HCT116 (cell line): ENCODE measurements at regions not wholly inside any gene's neighbourhood (a gene's known extent, or its start where the extent isn't known, plus 50 kb on each side); places are given as distances from the start of the nearest gene placed in this dataset.

Experiments used
- ATAC-seq: fragments of 200-7000 bp; cut with Tn5 transposase; 2 replicates; pipeline ENCODE4 v1.9.1; 2020; ENCODE audit warnings: mild to moderate bottlenecking, moderate library complexity
- BruUV-seq: library from RNA; stranded (reverse); fragments of 400-500 nt; replicated peaks from 2 replicates; lab custom pipeline; 2021; lab: Mats Ljungman, UMichigan
- CTCF ChIA-PET: fragments of 300-600 bp; sonication (Branson Sonifier 250); formaldehyde crosslinking; loops from one replicate; lab custom pipeline; 2021; ENCODE audit warnings: antibody characterized with exemption; lab: Charles Lee
- POLR2A ChIA-PET: fragments of 300-600, 350-600 bp; sonication (Branson Sonifier 250); formaldehyde crosslinking; loops from one replicate; lab custom pipeline; 2021; ENCODE audit warnings: antibody characterized with exemption; lab: Charles Lee
- RAD21 ChIA-PET, 2 experiments: fragments of 300-600 bp; sonication (Branson Sonifier 250); formaldehyde crosslinking; loops; one replicate each; lab custom pipeline; 2023; ENCODE audit warnings: low total read pairs in 2 of 2; ENCODE audit not compliant: uncharacterized antibody in 2 of 2, unreplicated experiment in 2 of 2, low non-redundant PET in 1 of 2; lab: Charles Lee
- DNase-seq: peaks from one replicate; pipeline ENCODE4 v3.0.0-alpha.2; 2010; ENCODE audit warnings: low read depth, low spot score
- H2AFZ ChIP-seq: fragments of 200-600 bp; shearing (Covaris generic), sonication (generic); 2 replicates; pipeline ENCODE4 v1.6.1; 2017; ENCODE audit warnings: low read depth, mixed run types, mixed read lengths, antibody characterized with exemption, low read length; ENCODE audit not compliant: poor library complexity, severe bottlenecking
- H3K27ac ChIP-seq: 2 replicates; pipeline ENCODE4 v1.5.1; 2012; ENCODE audit warnings: low read depth, low read length
- H3K27me3 ChIP-seq: fragments of 200-600 bp; sonication (generic); 2 replicates; pipeline ENCODE4 v1.6.1; 2016; ENCODE audit warnings: mixed run types, low read length, mixed read lengths; ENCODE audit not compliant: insufficient read depth
- H3K36me3 ChIP-seq, 2 experiments: fragments of 200-500 bp in 1 of 2; fragments of 200-600 bp in 1 of 2; sonication (Bioruptor generic) in 1 of 2; sonication (generic) in 1 of 2; 2 replicates each; pipeline versions ENCODE4 v1.5.1 to v1.6.1; 2014 to 2016; ENCODE audit warnings: low read length in 2 of 2, inconsistent platforms in 1 of 2, mixed read lengths in 1 of 2, mixed run types in 1 of 2; ENCODE audit not compliant: insufficient read depth in 2 of 2, control insufficient read depth in 1 of 2
- H3K4me1 ChIP-seq, 2 experiments: fragments of 200-600 bp in 1 of 2; sonication (generic) in 1 of 2; 2 replicates each; pipeline versions ENCODE4 v1.5.1 to v1.6.1; 2012 to 2017; ENCODE audit warnings: low read length in 2 of 2, inconsistent platforms in 1 of 2, mild to moderate bottlenecking in 1 of 2, mixed read lengths in 1 of 2, mixed run types in 1 of 2, moderate library complexity in 1 of 2; ENCODE audit not compliant: insufficient read depth in 2 of 2, control insufficient read depth in 1 of 2
- H3K4me2 ChIP-seq: fragments of 200-600 bp; sonication (generic); 2 replicates; pipeline ENCODE4 v1.6.1; 2017; ENCODE audit warnings: mixed run types, low read length, mixed read lengths
- H3K4me3 ChIP-seq, 2 experiments: fragments of 200-600 bp in 1 of 2; sonication (generic) in 1 of 2; replicated peaks in 1 of 2; 2 replicates each; pipeline ENCODE4 v1.5.1; 2011 to 2016; ENCODE audit warnings: low read length in 2 of 2, control low read depth in 1 of 2, low read depth in 1 of 2, mild to moderate bottlenecking in 1 of 2, mixed read lengths in 1 of 2, mixed run types in 1 of 2
- H3K79me2 ChIP-seq: fragments of 200-600 bp; sonication (generic); 2 replicates; pipeline ENCODE4 v1.6.1; 2017; ENCODE audit warnings: mild to moderate bottlenecking, mixed run types, low read length, moderate library complexity, mixed read lengths; ENCODE audit not compliant: insufficient read depth
- H3K9ac ChIP-seq: fragments of 200-600 bp; sonication (generic); 2 replicates; pipeline ENCODE4 v1.6.1; 2016; ENCODE audit warnings: low read length, mixed read lengths
- H3K9me2 ChIP-seq: fragments of 200-600 bp; sonication (generic), shearing (Covaris generic); 2 replicates; pipeline ENCODE4 v1.6.1; 2017; ENCODE audit warnings: mixed run types, mild to moderate bottlenecking, moderate library complexity; ENCODE audit not compliant: insufficient read depth
- H3K9me3 ChIP-seq, 2 experiments: fragments of 200-500 bp in 1 of 2; fragments of 200-600 bp in 1 of 2; sonication (Bioruptor generic) in 1 of 2; sonication (generic) in 1 of 2; 2 replicates each; pipeline ENCODE4 v1.6.1; 2014 to 2017; ENCODE audit warnings: low read length in 2 of 2, mixed read lengths in 2 of 2, inconsistent platforms in 1 of 2, low read depth in 1 of 2, mild to moderate bottlenecking in 1 of 2, mixed run types in 1 of 2, moderate library complexity in 1 of 2; ENCODE audit not compliant: control insufficient read depth in 1 of 2, insufficient read depth in 1 of 2
- H4K20me1 ChIP-seq: fragments of 200-600 bp; sonication (generic), shearing (Covaris generic); 2 replicates; pipeline ENCODE4 v1.6.1; 2017; ENCODE audit warnings: mixed run types, mild to moderate bottlenecking, moderate library complexity; ENCODE audit not compliant: insufficient read depth
- CEBPB ChIP-seq: IDR thresholded peaks from 2 replicates; pipeline ENCODE4 v1.6.1; 2012; ENCODE audit warnings: low read depth
- EGR1 ChIP-seq: IDR thresholded peaks from 2 replicates; pipeline ENCODE4 v1.6.1; 2012; ENCODE audit warnings: low read depth
- ELF1 ChIP-seq: IDR thresholded peaks from 2 replicates; pipeline ENCODE4 v1.6.1; 2012; ENCODE audit warnings: low read depth, borderline replicate concordance
- EZH2phosphoT487 ChIP-seq: fragments of 200-600 bp; IDR thresholded peaks from 2 replicates; pipeline ENCODE4 v1.6.1; 2018; ENCODE audit warnings: antibody characterized with exemption, borderline replicate concordance
- FOSL1 ChIP-seq: IDR thresholded peaks from 2 replicates; pipeline ENCODE4 v1.6.1; 2012; ENCODE audit warnings: low read depth
- YY1 ChIP-seq: IDR thresholded peaks from 2 replicates; pipeline ENCODE4 v1.6.1; 2011; ENCODE audit warnings: low read length, low read depth, moderate library complexity, mild to moderate bottlenecking; ENCODE audit not compliant: insufficient replicate concordance; ENCODE audit errors: extremely low read depth
- ZNF274 ChIP-seq: fragments of 200-500 bp; sonication (Bioruptor generic); IDR thresholded peaks from 2 replicates; pipeline ENCODE4 v1.6.1; 2014; ENCODE audit warnings: mild to moderate bottlenecking, low read depth, low read length, inconsistent platforms
- intact Hi-C: fragments of 100-400 bp; cut with micrococcal nuclease; formaldehyde crosslinking; loops from 2 replicates; pipeline ENCODE4 v1.10.0; 2022
- TF ChIP-seq, protein P1 (sequence below): IDR thresholded peaks from 2 replicates; pipeline ENCODE4 v1.6.1; 2012
- TF ChIP-seq, protein P2 (sequence below): IDR thresholded peaks from 2 replicates; pipeline ENCODE4 v1.6.1; 2012; ENCODE audit warnings: low read depth
- TF ChIP-seq, protein P3 (sequence below), 3 experiments: fragments of 200-600 bp in 1 of 3; sonication (generic) in 1 of 3; IDR thresholded peaks in 2 of 3; conservative IDR thresholded peaks in 1 of 3; 2 replicates each; pipeline ENCODE4 v1.5.1; 2012 to 2017; ENCODE audit warnings: low read depth in 2 of 3, low read length in 2 of 3, antibody characterized with exemption in 1 of 3, borderline replicate concordance in 1 of 3, control low read depth in 1 of 3, mild to moderate bottlenecking in 1 of 3, mixed read lengths in 1 of 3, mixed run types in 1 of 3, moderate library complexity in 1 of 3; ENCODE audit not compliant: insufficient read depth in 1 of 3
- TF ChIP-seq, protein P4 (sequence below): IDR thresholded peaks from 2 replicates; pipeline ENCODE4 v1.6.1; 2011; ENCODE audit warnings: mild to moderate bottlenecking, low read length, moderate library complexity; ENCODE audit not compliant: insufficient replicate concordance; ENCODE audit errors: extremely low read depth

DNA sequence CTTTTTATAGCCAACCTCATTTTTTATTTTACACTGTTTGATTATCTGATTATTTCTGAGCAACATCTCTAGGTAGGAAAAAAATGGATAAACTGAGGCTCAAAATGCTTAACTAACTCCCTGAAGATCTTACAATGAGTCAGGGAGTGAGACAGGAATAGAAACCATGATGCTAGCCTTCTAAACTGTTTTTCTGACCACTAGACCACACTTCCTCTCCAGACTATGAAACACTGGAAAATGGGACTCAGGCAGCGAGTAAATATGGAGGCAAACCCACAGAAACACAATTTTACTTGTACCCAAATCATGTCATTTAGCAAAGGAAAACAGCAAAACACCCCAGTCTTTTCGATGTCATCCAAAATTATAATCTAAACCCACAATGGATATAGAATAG lies 129.9 kb upstream of the ANKH start:
- TF ChIP-seq, protein P1, sequence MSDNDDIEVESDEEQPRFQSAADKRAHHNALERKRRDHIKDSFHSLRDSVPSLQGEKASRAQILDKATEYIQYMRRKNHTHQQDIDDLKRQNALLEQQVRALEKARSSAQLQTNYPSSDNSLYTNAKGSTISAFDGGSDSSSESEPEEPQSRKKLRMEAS: no peak
- TF ChIP-seq, protein P2, sequence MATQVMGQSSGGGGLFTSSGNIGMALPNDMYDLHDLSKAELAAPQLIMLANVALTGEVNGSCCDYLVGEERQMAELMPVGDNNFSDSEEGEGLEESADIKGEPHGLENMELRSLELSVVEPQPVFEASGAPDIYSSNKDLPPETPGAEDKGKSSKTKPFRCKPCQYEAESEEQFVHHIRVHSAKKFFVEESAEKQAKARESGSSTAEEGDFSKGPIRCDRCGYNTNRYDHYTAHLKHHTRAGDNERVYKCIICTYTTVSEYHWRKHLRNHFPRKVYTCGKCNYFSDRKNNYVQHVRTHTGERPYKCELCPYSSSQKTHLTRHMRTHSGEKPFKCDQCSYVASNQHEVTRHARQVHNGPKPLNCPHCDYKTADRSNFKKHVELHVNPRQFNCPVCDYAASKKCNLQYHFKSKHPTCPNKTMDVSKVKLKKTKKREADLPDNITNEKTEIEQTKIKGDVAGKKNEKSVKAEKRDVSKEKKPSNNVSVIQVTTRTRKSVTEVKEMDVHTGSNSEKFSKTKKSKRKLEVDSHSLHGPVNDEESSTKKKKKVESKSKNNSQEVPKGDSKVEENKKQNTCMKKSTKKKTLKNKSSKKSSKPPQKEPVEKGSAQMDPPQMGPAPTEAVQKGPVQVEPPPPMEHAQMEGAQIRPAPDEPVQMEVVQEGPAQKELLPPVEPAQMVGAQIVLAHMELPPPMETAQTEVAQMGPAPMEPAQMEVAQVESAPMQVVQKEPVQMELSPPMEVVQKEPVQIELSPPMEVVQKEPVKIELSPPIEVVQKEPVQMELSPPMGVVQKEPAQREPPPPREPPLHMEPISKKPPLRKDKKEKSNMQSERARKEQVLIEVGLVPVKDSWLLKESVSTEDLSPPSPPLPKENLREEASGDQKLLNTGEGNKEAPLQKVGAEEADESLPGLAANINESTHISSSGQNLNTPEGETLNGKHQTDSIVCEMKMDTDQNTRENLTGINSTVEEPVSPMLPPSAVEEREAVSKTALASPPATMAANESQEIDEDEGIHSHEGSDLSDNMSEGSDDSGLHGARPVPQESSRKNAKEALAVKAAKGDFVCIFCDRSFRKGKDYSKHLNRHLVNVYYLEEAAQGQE: no peak
- TF ChIP-seq CEBPB (no peak), YY1 (no peak), ZNF274 (no peak), ELF1 (no peak), EGR1 (no peak), EZH2phosphoT487 (no peak), FOSL1 (no peak)
- TF ChIP-seq, protein P3, sequence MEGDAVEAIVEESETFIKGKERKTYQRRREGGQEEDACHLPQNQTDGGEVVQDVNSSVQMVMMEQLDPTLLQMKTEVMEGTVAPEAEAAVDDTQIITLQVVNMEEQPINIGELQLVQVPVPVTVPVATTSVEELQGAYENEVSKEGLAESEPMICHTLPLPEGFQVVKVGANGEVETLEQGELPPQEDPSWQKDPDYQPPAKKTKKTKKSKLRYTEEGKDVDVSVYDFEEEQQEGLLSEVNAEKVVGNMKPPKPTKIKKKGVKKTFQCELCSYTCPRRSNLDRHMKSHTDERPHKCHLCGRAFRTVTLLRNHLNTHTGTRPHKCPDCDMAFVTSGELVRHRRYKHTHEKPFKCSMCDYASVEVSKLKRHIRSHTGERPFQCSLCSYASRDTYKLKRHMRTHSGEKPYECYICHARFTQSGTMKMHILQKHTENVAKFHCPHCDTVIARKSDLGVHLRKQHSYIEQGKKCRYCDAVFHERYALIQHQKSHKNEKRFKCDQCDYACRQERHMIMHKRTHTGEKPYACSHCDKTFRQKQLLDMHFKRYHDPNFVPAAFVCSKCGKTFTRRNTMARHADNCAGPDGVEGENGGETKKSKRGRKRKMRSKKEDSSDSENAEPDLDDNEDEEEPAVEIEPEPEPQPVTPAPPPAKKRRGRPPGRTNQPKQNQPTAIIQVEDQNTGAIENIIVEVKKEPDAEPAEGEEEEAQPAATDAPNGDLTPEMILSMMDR (IDR thresholded peaks at IDR 0.05 in 2 of 3, conservative IDR thresholded peaks at IDR 0.05 in 1 of 3; ENCODE audit: borderline replicate concordance in 1 of 3, insufficient read depth in 1 of 3, low read depth in 2 of 3, low read length in 2 of 3): no peak
- TF ChIP-seq, protein P4, sequence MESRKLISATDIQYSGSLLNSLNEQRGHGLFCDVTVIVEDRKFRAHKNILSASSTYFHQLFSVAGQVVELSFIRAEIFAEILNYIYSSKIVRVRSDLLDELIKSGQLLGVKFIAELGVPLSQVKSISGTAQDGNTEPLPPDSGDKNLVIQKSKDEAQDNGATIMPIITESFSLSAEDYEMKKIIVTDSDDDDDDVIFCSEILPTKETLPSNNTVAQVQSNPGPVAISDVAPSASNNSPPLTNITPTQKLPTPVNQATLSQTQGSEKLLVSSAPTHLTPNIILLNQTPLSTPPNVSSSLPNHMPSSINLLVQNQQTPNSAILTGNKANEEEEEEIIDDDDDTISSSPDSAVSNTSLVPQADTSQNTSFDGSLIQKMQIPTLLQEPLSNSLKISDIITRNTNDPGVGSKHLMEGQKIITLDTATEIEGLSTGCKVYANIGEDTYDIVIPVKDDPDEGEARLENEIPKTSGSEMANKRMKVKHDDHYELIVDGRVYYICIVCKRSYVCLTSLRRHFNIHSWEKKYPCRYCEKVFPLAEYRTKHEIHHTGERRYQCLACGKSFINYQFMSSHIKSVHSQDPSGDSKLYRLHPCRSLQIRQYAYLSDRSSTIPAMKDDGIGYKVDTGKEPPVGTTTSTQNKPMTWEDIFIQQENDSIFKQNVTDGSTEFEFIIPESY: no peak
- Histone ChIP-seq H3K27ac (no peak overlapping the region), H3K79me2 (no peaks in the 10 kb centered on the region), H4K20me1 (no peaks in the 10 kb centered on the region), H3K4me3 (no peak overlapping the region), H3K4me1 (peaks cover 2 to 3% of the 10 kb centered on the region in 2 experiments; a peak in 2 of 4 replicates), H3K9ac (no peak overlapping the region), H3K9me2 (no peaks in the 10 kb centered on the region), H3K27me3 (0 out of 2 replicates have a peak, but pooled peaks cover 5% of the 10 kb centered on the region), H2AFZ (no peak overlapping the region), H3K36me3 (no peaks in the 10 kb centered on the region), H3K4me2 (no peak overlapping the region), H3K9me3 (0 out of 4 replicates have a peak, but pooled peaks cover 0 to 3% of the 10 kb centered on the region in 2 experiments)
- BruUV-seq: no TSS peak
- ATAC-seq (no peak), DNase-seq (no peak)
- ChIA-PET CTCF (no interaction called here), POLR2A (no interaction called here), RAD21 (no interaction called here)
- intact Hi-C loops: loop anchor here (5.0 to 10.0 kb wide), 2 partner anchors 44 to 1017 kb away; no protein-coding TSS in a partner anchor
